ENCODE measurements at regions not wholly inside any gene's neighbourhood (a gene's known extent, or its start where the extent isn't known, plus 50 kb on each side); places are given as distances from the start of the nearest gene placed in this dataset.
A peak's percentile ranks its signal among the peaks of the same experiment; 100 is the strongest.

DNA sequence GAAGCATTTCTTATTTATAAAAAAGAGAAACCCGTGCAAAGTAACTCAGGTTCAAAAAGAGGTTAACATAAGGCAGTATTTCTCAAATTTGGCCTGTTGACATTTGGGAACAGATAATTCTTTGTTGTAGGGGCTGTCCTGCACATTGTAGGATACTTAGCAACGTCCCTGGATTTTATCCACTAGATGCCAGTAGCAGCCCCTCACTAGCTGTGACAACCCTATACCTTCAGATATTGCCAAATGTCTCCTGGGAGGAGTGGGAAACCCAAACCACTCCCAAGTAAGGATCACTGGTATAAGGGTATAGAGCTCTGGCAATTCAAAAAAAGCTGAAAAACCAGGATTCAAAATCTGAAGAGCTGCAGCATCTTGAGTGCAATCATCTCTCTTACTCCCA, 202.3 kb upstream of the PRKCQ start:
- peaks cover 4% of the 10 kb centered on the region for H3K4me1 ChIP-seq (ENCODE audit: control insufficient read depth, insufficient read depth, low read length)
- 80 to 100% methylated on average over 1 to 2 of the region's 2 CpGs for WGBS, 2 experiments (ENCODE audit: insufficient coverage in 1 of 2, insufficient read length in 1 of 2)
- Mint-ChIP-seq H3K4me3 (no peak overlapping the region), H3K9me3 (peaks cover 2% of the 10 kb centered on the region), H3K27me3 (ENCODE audit: insufficient read depth) (no peaks in the 10 kb centered on the region), H3K36me3 (ENCODE audit: low read depth) (no peaks in the 10 kb centered on the region), H3K27ac (no peak overlapping the region), H3K4me1 (peaks cover 11% of the 10 kb centered on the region)
- DNase-seq = no peak
- no peak overlapping the region for H3K27ac ChIP-seq (ENCODE audit: low read depth, low read length)
- H3K9me3 ChIP-seq (ENCODE audit: control insufficient read depth, low read length) = no peaks in the 10 kb centered on the region
- H3K27me3 ChIP-seq (ENCODE audit: control insufficient read depth, insufficient read depth, low read length, poor library complexity, severe bottlenecking) = no peaks in the 10 kb centered on the region
- no peak overlapping the region for H3K9ac ChIP-seq (ENCODE audit: extremely low read depth, low read length, poor library complexity, severe bottlenecking)
- no peaks in the 10 kb centered on the region for H3K36me3 ChIP-seq (ENCODE audit: control insufficient read depth, insufficient read depth, low read length)
- H3K4me3 ChIP-seq (ENCODE audit: low read length) = no peak overlapping the region
- TF ChIP-seq, protein P1, sequence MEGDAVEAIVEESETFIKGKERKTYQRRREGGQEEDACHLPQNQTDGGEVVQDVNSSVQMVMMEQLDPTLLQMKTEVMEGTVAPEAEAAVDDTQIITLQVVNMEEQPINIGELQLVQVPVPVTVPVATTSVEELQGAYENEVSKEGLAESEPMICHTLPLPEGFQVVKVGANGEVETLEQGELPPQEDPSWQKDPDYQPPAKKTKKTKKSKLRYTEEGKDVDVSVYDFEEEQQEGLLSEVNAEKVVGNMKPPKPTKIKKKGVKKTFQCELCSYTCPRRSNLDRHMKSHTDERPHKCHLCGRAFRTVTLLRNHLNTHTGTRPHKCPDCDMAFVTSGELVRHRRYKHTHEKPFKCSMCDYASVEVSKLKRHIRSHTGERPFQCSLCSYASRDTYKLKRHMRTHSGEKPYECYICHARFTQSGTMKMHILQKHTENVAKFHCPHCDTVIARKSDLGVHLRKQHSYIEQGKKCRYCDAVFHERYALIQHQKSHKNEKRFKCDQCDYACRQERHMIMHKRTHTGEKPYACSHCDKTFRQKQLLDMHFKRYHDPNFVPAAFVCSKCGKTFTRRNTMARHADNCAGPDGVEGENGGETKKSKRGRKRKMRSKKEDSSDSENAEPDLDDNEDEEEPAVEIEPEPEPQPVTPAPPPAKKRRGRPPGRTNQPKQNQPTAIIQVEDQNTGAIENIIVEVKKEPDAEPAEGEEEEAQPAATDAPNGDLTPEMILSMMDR (conservative IDR thresholded peaks at IDR 0.05) = peak; percentile 49

DNA sequence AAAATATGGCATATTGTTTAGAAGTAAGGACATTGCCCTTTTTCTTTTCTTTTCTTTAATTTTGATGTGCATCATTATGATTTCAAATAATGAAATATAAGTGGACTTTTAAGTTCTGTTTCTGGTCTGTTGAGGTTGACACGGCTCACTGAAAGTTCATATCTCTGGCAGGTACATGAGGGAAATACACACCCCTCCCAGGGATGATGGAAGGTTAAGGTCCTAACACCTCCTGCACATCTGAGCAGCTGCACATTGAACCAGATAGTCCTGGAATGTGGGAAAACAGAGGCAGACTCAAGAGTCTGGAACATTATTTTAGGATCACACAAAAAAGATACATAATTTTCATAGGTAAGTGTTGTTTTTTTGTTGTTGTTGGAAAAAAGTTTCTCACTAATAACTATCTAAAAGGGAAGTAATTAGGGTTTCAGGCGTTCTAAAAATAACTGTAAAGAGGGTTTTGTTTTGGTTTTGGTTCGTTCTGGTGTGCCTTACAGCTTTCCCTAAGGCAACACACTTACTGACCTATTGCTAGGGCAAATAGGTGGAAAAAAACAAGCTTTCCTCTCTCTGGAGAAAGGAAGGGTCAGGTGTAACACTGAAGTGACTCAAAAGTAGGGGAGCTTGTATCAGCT, 201.2 kb upstream of the PRKCQ start:
- Histone ChIP-seq H3K9ac (ENCODE audit: extremely low read depth, low read length, poor library complexity, severe bottlenecking) (no peak overlapping the region), H3K27ac (ENCODE audit: low read depth, low read length) (no peak overlapping the region), H3K4me3 (ENCODE audit: low read length) (no peak overlapping the region), H3K9me3 (ENCODE audit: control insufficient read depth, low read length) (no peaks in the 10 kb centered on the region), H3K4me1 (ENCODE audit: control insufficient read depth, insufficient read depth, low read length) (peaks cover 4% of the 10 kb centered on the region), H3K27me3 (ENCODE audit: control insufficient read depth, insufficient read depth, low read length, poor library complexity, severe bottlenecking) (no peaks in the 10 kb centered on the region), H3K36me3 (ENCODE audit: control insufficient read depth, insufficient read depth, low read length) (no peaks in the 10 kb centered on the region)
- Mint-ChIP-seq H3K36me3 (ENCODE audit: low read depth) (no peaks in the 10 kb centered on the region), H3K27ac (no peak overlapping the region), H3K4me3 (no peak overlapping the region), H3K4me1 (peaks cover 11% of the 10 kb centered on the region), H3K27me3 (ENCODE audit: insufficient read depth) (no peaks in the 10 kb centered on the region), H3K9me3 (peaks cover 2% of the 10 kb centered on the region)
- TF ChIP-seq, protein P1 (conservative IDR thresholded peaks at IDR 0.05) = no peak
- DNase-seq = no peak
- 84 to 100% methylated on average over 1 to 3 of the region's 3 CpGs for WGBS, 2 experiments (ENCODE audit: insufficient coverage in 1 of 2, insufficient read length in 1 of 2)

DNA sequence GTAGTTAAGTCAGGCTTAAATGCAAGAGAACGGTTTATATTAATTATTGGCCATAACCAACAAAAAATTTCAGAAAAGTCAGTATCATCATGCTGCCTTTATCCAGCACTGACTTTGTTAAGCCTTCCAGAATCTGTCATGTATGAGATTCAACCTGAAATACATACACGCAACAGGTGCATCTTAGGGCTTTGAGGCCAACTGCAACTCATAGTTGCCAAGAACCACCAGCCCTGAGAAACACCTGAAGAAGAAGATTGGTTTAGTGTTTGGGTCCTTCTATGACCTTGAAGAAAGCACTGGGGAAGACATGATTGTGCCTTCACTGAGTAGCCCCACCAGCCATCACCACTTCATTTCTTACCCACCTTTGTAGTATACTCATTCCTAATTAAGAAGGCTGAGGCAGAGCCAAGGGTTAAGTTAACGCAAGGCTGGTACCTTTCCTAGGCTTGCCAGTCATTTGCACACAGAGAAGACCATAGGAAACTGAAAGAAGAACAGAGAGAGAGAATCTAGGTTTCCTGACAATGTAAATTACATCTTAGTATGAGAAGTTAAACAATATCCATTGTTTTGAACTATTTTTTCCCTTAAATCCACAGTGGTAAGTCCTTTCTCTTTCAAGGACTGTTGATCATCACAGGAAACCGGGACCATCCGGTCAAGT, 200.1 kb upstream of the PRKCQ start:
- no peak for DNase-seq
- H3K27me3 ChIP-seq (ENCODE audit: control insufficient read depth, insufficient read depth, low read length, poor library complexity, severe bottlenecking) = no peaks in the 10 kb centered on the region
- WGBS, 2 experiments (ENCODE audit: insufficient coverage in 1 of 2, insufficient read length in 1 of 2) = 80 to 99% methylated on average over 1 to 5 of the region's 5 CpGs
- H3K4me1 Mint-ChIP-seq = peaks cover 11% of the 10 kb centered on the region
- H3K27ac ChIP-seq (ENCODE audit: low read depth, low read length) = no peak overlapping the region
- no peak overlapping the region for H3K4me3 Mint-ChIP-seq
- TF ChIP-seq, protein P1 (conservative IDR thresholded peaks at IDR 0.05) = no peak
- H3K36me3 Mint-ChIP-seq (ENCODE audit: low read depth) = no peaks in the 10 kb centered on the region
- no peaks in the 10 kb centered on the region for H3K27me3 Mint-ChIP-seq (ENCODE audit: insufficient read depth)
- H3K4me3 ChIP-seq (ENCODE audit: low read length) = no peak overlapping the region
- H3K9me3 ChIP-seq (ENCODE audit: control insufficient read depth, low read length) = no peaks in the 10 kb centered on the region
- H3K36me3 ChIP-seq (ENCODE audit: control insufficient read depth, insufficient read depth, low read length) = no peaks in the 10 kb centered on the region
- no peak overlapping the region for H3K27ac Mint-ChIP-seq
- no peaks in the 10 kb centered on the region for H3K4me1 ChIP-seq (ENCODE audit: control insufficient read depth, insufficient read depth, low read length)
- H3K9ac ChIP-seq (ENCODE audit: extremely low read depth, low read length, poor library complexity, severe bottlenecking) = no peak overlapping the region
- H3K9me3 Mint-ChIP-seq = peaks cover 2% of the 10 kb centered on the region

Measured in endodermal cell (in vitro differentiated cells).